ENCODE measurements at regions not wholly inside any gene's neighbourhood (a gene's known extent, or its start where the extent isn't known, plus 50 kb on each side); places are given as distances from the start of the nearest gene placed in this dataset.

- TF ChIP-seq CTCF (IDR thresholded peaks at IDR 0.05) (no peak), POLR2AphosphoS5 (IDR thresholded peaks at IDR 0.05; ENCODE audit: low read depth, low read length) (no peak), TCF7L2 (IDR thresholded peaks at IDR 0.05; ENCODE audit: low read depth, low read length) (no peak)
Measured at GRCh38 chr2:200732866-200733265, 78.8 kb upstream of the BZW1 start.

Measured in Panc1 (cell line).